ENCODE measurements at regions not wholly inside any gene's neighbourhood (a gene's known extent, or its start where the extent isn't known, plus 50 kb on each side); places are given as distances from the start of the nearest gene placed in this dataset.

DNA sequence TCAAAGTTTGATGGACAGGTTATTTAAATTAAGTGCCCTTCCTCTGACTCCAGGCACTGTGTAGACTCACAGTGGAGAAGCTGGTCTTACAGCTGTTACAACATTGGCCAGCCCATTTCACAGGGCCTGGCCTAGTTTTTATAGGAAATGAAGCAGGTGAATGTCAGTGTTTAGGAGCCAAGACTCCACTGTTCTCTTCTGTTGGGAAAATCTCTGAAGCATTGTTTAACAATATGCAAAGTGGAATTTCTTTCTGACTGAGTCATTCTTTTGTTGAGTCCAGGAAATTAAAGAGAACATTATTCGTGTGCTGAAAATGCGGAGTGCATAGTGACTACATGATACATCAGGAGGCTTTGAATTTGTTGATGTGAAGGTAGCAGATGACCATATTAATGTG lies 64.7 kb downstream of the ARRDC4 start:
- Mint-ChIP-seq H3K4me3 (no peak overlapping the region), H3K9me3 (no peaks in the 10 kb centered on the region), H3K27ac (no peak overlapping the region), H3K27me3 (ENCODE audit: low read depth) (no peaks in the 10 kb centered on the region), H3K4me1 (ENCODE audit: low read depth) (no peaks in the 10 kb centered on the region), H3K36me3 (ENCODE audit: low read depth) (no peaks in the 10 kb centered on the region)

DNA sequence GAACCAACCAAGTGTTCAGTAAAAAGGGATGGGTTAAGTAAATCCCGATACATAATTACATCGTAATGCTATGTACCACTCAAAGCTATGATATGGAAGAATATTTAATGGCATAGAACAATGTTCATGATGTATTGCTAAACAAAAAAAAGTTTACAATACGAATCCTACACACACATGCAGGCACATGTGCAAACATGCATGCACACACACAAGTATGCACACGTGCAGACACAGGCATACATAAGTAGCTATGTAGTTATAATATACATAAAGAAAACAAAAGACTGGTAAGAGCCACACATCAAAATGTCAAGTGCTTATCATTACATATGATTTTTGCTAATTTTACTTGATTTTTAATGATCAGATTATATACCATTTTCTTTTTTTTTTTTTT lies 74.2 kb downstream of the ARRDC4 start:
- Mint-ChIP-seq H3K4me3 (no peak overlapping the region), H3K27ac (no peak overlapping the region), H3K27me3 (ENCODE audit: low read depth) (no peaks in the 10 kb centered on the region), H3K9me3 (no peaks in the 10 kb centered on the region), H3K36me3 (ENCODE audit: low read depth) (no peaks in the 10 kb centered on the region), H3K4me1 (ENCODE audit: low read depth) (no peaks in the 10 kb centered on the region)

DNA sequence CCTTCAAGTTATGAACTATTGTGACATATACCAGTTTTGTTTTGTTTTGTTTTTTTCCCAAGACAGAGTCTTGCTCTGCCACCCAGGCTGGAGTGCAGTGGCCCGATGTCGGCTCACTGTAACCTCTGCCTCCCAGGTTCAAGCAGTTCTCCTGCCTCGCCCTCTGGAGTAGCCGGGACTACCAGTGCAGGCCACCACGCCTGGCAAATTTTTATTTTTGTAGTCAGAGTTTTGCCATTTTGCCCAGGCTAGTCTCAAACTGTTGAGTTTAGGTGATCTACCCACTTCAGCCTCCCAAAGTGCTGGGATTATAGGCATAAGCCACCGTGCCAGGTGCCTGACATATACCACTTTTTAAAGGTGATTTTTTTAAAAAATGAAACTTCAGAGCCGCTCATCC lies 74.6 kb downstream of the ARRDC4 start:
- H3K27me3 Mint-ChIP-seq (ENCODE audit: low read depth), result no peaks in the 10 kb centered on the region
- no peak overlapping the region for H3K4me3 Mint-ChIP-seq
- no peaks in the 10 kb centered on the region for H3K4me1 Mint-ChIP-seq (ENCODE audit: low read depth)
- no peak overlapping the region for H3K27ac Mint-ChIP-seq
- H3K36me3 Mint-ChIP-seq (ENCODE audit: low read depth), result no peaks in the 10 kb centered on the region
- no peaks in the 10 kb centered on the region for H3K9me3 Mint-ChIP-seq

DNA sequence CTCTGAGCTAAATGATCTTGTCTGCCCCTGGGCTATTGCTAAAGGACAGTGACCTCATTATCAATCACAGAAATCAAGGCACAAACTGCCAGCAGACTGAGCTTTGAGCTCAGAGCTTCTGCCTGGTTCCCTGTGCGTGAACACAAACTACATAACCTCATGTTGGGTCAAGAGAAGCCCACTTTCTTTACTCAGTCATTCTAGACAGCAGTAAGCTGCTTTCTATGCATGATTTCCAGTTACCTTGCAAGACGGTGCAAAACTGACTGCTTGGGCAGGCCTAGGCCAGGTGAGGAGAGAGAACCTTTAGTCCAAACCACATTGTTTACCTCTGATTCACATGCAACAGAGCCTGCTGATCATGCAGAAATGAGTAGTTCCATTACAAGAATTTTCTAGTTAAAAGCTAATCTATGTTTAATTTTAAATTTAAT lies 75.1 kb downstream of the ARRDC4 start:
- Mint-ChIP-seq H3K27me3 (ENCODE audit: low read depth) (no peaks in the 10 kb centered on the region), H3K36me3 (ENCODE audit: low read depth) (no peaks in the 10 kb centered on the region), H3K4me1 (ENCODE audit: low read depth) (no peaks in the 10 kb centered on the region), H3K4me3 (no peak overlapping the region), H3K27ac (no peak overlapping the region), H3K9me3 (no peaks in the 10 kb centered on the region)

DNA sequence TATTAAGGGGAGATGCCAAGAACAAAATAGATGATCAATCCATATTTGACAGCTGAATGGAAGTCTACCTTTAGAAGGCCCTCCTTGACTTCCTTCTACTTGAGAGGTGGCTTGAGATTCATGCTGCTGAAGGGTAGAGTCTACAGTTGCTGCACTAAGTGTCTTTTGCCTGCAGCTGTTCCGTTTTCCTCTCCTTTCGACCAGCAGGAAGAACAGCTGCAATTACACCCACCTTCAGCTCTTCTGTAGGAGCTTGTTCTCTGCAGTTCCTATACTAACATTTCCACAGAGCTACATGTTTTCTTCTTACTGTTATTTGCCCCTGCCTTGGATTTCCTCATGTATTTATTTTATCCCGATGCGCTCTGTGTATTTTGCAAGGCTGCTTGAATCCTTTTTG lies 79.1 kb downstream of the ARRDC4 start:
- no peaks in the 10 kb centered on the region for H3K4me1 Mint-ChIP-seq (ENCODE audit: low read depth)
- no peaks in the 10 kb centered on the region for H3K9me3 Mint-ChIP-seq
- no peaks in the 10 kb centered on the region for H3K27me3 Mint-ChIP-seq (ENCODE audit: low read depth)
- no peaks in the 10 kb centered on the region for H3K36me3 Mint-ChIP-seq (ENCODE audit: low read depth)
- no peak overlapping the region for H3K27ac Mint-ChIP-seq
- no peak overlapping the region for H3K4me3 Mint-ChIP-seq

DNA sequence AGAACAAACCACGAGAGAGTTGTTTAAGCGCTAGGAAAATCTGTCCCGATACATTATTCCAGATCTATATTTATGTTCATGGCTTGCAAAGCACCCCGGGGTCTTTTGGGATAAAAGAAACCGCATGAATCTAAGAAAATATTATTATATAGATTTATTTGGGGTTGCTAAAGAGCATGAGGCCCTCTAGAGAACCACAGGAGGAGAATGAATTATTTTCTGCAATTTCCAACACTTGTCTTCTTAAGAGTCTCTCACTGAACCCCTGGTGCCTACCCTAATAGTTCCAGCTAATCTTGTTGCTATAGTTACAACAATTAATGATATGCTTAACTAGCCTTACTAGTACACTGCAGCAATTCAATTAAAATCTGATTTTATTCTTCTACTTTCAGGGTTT lies 79.6 kb downstream of the ARRDC4 start:
- Mint-ChIP-seq H3K4me1 (ENCODE audit: low read depth) (no peaks in the 10 kb centered on the region), H3K27me3 (ENCODE audit: low read depth) (no peaks in the 10 kb centered on the region), H3K27ac (no peak overlapping the region), H3K4me3 (no peak overlapping the region), H3K36me3 (ENCODE audit: low read depth) (no peaks in the 10 kb centered on the region), H3K9me3 (no peaks in the 10 kb centered on the region)

DNA sequence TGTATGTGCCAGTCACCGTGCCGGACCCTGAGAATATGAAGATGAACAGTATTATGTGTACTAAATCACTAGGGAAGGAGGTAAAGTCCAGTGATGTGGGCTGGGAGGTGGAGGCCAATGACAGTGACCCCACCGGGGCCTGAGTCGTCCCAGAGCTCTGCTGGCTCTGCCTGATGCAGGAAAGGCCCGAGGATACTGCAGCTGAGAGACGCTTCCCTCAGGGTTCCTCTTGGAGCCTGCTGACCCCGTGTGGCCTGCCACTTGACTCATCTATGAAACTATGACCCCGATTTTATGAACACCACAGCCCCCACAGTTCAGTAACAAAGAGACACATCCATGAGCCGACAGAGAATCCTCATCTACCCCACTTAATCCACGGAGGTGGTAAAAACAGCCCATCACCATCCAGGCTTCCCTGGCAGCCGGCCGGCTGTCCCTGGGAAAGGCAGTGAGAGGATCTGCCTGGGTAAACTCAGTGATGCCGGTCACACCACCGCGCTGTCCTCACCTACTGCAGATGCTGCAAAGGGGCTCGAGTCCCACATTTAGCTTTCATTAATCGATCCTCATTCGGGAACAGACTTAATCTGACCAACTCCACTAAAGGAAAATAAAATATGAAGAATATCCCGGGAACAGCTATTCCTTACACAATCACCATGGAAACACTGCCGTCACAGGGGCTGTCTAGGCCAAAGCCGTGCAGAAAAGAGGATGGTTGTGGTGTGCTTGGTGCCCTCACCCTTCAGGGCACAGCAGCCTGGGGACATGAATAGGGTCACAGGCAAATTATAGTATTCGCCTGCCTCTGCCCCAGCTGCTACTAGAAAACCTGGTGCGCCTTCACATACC lies 82.9 kb downstream of the ARRDC4 start:
- no peak overlapping the region for H3K4me3 Mint-ChIP-seq
- H3K9me3 Mint-ChIP-seq, result no peaks in the 10 kb centered on the region

DNA sequence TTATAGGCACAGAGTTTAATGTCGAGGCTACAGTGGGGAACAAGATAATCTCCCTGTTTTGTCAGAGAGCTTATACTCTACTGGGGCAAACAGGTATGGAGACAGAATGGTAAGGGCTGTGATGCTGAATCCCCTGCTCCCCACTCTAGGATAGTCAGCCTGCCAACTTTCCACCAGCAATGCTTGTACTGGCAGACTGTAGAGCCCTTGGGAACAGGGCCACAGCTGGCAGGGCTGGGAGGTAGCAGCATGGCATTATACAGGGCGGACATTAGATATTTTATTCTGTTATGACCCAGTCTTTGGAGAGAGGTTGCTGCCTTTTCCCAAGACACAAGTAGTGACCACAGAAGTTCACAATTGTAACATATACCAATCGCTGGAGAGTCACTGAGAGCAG lies 91.2 kb downstream of the ARRDC4 start:
- Mint-ChIP-seq H3K27me3 (ENCODE audit: low read depth) (no peaks in the 10 kb centered on the region), H3K27ac (no peak overlapping the region), H3K36me3 (ENCODE audit: low read depth) (no peaks in the 10 kb centered on the region), H3K9me3 (peaks cover 1% of the 10 kb centered on the region), H3K4me1 (ENCODE audit: low read depth) (no peaks in the 10 kb centered on the region), H3K4me3 (no peak overlapping the region)

More for the DNA sequence above, 82.9 kb downstream of the ARRDC4 start:
- Mint-ChIP-seq H3K27ac (no peak overlapping the region), H3K36me3 (ENCODE audit: low read depth) (no peaks in the 10 kb centered on the region), H3K4me1 (ENCODE audit: low read depth) (no peaks in the 10 kb centered on the region), H3K27me3 (ENCODE audit: low read depth) (no peaks in the 10 kb centered on the region)

DNA sequence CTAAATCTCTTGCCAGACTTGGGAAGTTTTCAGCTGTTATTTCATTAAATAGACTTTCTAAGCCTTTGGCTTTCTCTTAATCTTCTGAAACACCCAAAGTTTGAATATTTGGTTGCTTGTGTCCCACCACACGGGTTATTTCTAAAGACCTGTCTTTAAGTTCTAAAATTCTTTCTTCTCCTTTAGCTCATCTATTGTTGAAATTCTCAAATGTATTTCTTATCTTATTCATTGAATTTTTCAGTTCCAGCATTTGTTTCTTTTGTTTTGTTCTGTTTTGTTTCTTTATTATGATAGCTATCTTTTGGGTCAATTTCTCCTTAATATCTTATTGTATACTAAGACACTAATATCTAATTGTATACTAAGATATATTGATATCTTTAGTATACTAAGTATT lies 97.0 kb downstream of the ARRDC4 start:
- H3K4me3 Mint-ChIP-seq, result no peak overlapping the region
- no peaks in the 10 kb centered on the region for H3K27me3 Mint-ChIP-seq (ENCODE audit: low read depth)
- H3K4me1 Mint-ChIP-seq (ENCODE audit: low read depth), result no peaks in the 10 kb centered on the region
- H3K9me3 Mint-ChIP-seq, result peaks cover 29% of the 10 kb centered on the region
- no peak overlapping the region for H3K27ac Mint-ChIP-seq
- no peaks in the 10 kb centered on the region for H3K36me3 Mint-ChIP-seq (ENCODE audit: low read depth)

DNA sequence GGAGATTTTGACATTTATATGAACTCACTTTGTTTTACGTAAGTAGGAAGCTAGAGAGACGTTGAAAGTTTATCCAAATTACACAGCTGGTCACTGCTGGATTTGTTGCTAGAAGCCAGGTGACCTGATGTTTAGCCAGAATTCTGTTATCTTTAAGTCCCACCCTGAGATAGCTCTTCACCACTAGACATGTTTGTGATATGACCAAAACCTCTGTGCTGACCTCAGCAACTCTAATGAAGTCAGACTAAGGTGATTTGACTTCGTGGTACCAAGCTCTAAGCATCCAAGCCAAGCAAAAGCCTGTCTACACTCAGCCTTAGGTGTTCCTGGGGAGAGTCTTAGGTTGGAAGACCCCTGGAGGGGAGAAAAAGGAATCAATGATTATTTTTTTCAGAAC lies 102.4 kb downstream of the ARRDC4 start:
- Mint-ChIP-seq H3K4me3 (no peak overlapping the region), H3K27ac (no peak overlapping the region), H3K4me1 (ENCODE audit: low read depth) (no peaks in the 10 kb centered on the region), H3K9me3 (peaks cover 17% of the 10 kb centered on the region), H3K27me3 (ENCODE audit: low read depth) (no peaks in the 10 kb centered on the region), H3K36me3 (ENCODE audit: low read depth) (no peaks in the 10 kb centered on the region)

DNA sequence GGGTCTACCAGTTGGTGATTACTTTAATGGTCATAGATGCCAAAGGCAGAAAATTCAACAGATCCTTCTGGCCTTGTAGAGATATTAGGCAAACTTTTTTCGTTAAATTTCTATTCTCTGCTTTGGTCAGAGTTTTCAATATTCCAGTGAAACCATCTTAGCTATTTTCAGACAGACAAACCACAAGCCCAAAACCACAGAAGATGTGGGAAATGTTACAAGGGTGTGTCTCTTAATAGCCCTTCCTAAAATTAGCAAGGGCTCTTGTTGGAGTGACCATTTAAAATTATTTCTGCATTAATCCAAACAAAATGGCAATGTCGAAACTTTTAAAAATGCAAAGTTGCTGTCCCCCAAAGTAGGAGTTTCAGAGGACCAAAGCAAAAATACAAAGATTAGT lies 102.8 kb downstream of the ARRDC4 start:
- Mint-ChIP-seq H3K27me3 (ENCODE audit: low read depth) (no peaks in the 10 kb centered on the region), H3K9me3 (peaks cover 14% of the 10 kb centered on the region), H3K4me1 (ENCODE audit: low read depth) (no peaks in the 10 kb centered on the region), H3K36me3 (ENCODE audit: low read depth) (no peaks in the 10 kb centered on the region), H3K27ac (no peak overlapping the region), H3K4me3 (no peak overlapping the region)

DNA sequence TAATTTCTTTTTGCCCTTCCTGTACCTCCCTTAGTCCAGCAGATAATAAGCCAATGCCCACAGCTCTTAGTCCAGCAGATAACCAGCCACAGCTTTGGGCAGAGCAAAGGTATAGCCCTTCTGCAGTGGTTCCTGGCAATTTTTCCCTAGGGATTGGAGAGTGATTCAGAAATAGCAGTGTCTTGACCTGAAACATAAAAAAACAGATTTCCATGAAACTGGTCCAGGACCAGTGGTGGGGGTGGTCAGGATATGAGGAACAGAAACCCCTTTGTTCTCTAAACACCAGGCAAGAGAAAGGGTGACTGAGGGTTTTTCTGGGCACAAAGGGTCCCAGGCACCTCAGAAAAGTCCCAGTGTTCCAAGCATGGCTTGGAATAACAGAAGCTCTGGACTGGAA lies 103.4 kb downstream of the ARRDC4 start:
- Mint-ChIP-seq H3K4me3 (no peak overlapping the region), H3K9me3 (peaks cover 8% of the 10 kb centered on the region), H3K36me3 (ENCODE audit: low read depth) (no peaks in the 10 kb centered on the region), H3K27ac (no peak overlapping the region), H3K27me3 (ENCODE audit: low read depth) (no peaks in the 10 kb centered on the region), H3K4me1 (ENCODE audit: low read depth) (no peaks in the 10 kb centered on the region)

DNA sequence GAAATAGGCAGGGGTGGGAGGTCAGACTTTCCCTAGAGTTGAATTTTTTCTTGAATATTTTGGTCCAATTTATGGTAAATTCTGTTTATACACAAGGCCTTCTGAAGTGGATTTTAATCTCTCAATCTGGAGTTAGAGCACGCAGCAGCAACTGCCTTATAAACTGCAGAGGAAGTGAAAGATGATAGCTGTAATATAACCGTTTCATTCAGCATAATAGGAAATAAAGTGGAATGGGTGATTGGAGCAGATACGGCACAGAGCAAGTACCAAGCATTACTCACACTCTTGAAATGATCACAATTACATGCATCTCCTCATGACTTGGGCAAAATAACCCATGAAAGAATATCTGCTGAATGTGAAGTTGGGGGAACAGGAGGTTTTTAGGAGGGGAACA lies 106.8 kb downstream of the ARRDC4 start:
- Mint-ChIP-seq H3K36me3 (ENCODE audit: low read depth) (no peaks in the 10 kb centered on the region), H3K27ac (no peak overlapping the region), H3K4me1 (ENCODE audit: low read depth) (no peaks in the 10 kb centered on the region), H3K4me3 (no peak overlapping the region), H3K27me3 (ENCODE audit: low read depth) (no peaks in the 10 kb centered on the region), H3K9me3 (no peaks in the 10 kb centered on the region)

DNA sequence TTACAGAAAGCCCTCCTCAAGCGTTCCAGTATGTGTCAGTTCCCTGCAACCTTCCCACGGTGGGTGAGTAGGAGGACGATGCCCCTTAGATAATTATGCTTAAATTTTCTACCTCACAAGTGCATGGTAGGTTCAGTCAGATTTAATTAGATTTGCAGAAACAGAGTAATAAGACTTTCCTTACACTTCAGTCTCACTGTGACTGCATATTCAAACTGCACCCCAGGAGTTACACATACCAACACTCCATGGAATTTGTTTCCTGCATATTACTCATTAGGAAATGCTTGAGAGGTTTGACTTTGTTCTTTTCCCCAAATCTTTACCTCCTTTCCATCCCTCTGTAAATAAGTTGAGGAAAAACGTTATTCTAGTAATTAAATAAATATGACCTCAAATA lies 108.8 kb downstream of the ARRDC4 start:
- Mint-ChIP-seq H3K9me3 (no peaks in the 10 kb centered on the region), H3K27ac (no peak overlapping the region), H3K4me3 (no peak overlapping the region), H3K4me1 (ENCODE audit: low read depth) (no peaks in the 10 kb centered on the region), H3K36me3 (ENCODE audit: low read depth) (no peaks in the 10 kb centered on the region), H3K27me3 (ENCODE audit: low read depth) (no peaks in the 10 kb centered on the region)

DNA sequence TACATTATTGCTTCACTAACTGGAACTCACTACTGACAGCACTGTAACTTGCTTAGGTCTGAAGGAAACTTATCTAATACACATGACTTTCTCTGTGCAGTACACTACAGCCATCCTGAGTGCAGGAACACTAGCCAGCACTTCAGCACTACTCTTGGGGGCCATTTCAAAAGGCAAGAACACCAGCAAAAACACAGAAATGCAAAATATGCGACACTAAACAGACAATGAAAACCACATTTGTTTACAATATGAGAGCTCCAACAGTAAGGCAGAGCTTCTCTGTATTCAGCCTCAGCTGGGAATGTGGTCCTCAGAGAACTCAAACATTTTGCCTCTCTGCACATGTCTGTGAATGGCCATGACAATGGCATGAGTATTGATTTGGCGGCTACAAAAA lies 109.6 kb downstream of the ARRDC4 start:
- H3K9me3 Mint-ChIP-seq, result no peaks in the 10 kb centered on the region
- no peaks in the 10 kb centered on the region for H3K27me3 Mint-ChIP-seq (ENCODE audit: low read depth)
- H3K4me3 Mint-ChIP-seq, result no peak overlapping the region
- no peaks in the 10 kb centered on the region for H3K4me1 Mint-ChIP-seq (ENCODE audit: low read depth)
- no peak overlapping the region for H3K27ac Mint-ChIP-seq
- H3K36me3 Mint-ChIP-seq (ENCODE audit: low read depth), result no peaks in the 10 kb centered on the region

DNA sequence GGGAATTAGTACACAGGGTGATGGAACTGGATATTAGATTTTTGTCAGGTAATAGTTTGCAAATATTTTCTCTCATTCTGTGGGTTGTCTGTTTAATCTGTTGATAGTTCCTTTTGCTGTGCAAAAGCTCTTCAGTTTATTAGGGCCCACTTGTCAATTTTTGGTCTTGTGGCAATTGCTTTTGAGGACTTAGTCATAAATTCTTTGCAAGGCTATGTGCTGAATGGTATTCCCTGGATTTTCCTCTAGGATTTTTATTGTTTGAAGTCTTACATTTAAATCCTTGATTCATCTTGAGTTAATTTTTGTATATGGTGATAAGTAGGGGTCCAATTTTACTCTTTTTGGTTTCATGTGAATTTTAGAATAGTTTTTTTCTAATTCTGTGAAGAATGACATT lies 111.3 kb downstream of the ARRDC4 start:
- H3K4me3 Mint-ChIP-seq, result no peak overlapping the region
- no peak overlapping the region for H3K27ac Mint-ChIP-seq
- H3K4me1 Mint-ChIP-seq (ENCODE audit: low read depth), result no peaks in the 10 kb centered on the region
- H3K36me3 Mint-ChIP-seq (ENCODE audit: low read depth), result no peaks in the 10 kb centered on the region
- no peaks in the 10 kb centered on the region for H3K27me3 Mint-ChIP-seq (ENCODE audit: low read depth)
- H3K9me3 Mint-ChIP-seq, result no peaks in the 10 kb centered on the region

All from T-helper 1 cell treated with Interleukin-12 subunit alpha and Interleukin-12 subunit beta and Interleukin-4 antibody, amounts not matched to agents 30 μg/mL and 1 μg/mL, for 36 hours (primary cell).